ENCODE measurements at regions not wholly inside any gene's neighbourhood (a gene's known extent, or its start where the extent isn't known, plus 50 kb on each side); places are given as distances from the start of the nearest gene placed in this dataset.

DNA sequence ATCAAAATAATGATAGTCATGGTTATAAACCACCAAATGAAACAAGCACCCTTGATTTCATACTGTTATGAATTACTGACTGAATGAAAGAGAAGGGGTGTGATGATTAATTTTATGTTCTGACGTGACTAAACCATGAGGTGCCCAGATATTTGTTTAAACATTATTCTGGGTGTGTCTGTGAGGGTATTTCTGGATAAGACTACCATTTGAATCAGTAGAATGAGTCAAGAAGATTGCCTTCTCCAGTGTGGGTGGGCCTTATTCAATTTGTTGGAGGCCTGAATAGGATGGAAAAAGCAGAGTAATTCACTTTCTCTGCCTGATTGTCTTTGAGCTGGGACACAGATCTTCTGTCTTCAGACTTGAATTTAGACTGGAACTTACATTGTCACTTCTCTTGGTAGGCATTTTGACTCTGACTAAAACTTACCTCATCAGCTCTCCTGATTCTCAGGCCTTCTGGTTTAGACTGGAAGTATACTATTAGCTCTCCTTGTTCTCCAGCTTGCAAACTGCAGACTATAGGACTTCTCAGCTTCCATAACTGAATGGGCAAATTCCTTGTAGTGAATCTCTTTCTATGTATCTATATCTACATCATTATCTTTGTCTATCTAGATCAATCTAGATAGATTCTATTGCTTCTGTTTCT is 321.9 kb upstream of the TARS1 start:
- TF ChIP-seq, protein P1, sequence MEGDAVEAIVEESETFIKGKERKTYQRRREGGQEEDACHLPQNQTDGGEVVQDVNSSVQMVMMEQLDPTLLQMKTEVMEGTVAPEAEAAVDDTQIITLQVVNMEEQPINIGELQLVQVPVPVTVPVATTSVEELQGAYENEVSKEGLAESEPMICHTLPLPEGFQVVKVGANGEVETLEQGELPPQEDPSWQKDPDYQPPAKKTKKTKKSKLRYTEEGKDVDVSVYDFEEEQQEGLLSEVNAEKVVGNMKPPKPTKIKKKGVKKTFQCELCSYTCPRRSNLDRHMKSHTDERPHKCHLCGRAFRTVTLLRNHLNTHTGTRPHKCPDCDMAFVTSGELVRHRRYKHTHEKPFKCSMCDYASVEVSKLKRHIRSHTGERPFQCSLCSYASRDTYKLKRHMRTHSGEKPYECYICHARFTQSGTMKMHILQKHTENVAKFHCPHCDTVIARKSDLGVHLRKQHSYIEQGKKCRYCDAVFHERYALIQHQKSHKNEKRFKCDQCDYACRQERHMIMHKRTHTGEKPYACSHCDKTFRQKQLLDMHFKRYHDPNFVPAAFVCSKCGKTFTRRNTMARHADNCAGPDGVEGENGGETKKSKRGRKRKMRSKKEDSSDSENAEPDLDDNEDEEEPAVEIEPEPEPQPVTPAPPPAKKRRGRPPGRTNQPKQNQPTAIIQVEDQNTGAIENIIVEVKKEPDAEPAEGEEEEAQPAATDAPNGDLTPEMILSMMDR (IDR thresholded peaks at IDR 0.05; ENCODE audit: low read length), result no peak
- no peak for TF ChIP-seq EZH2 (optimal IDR thresholded peaks at IDR 0.05; ENCODE audit: low read depth, low read length)
